Mammary epithelial cell (primary cell): ENCODE measurements at regions not wholly inside any gene's neighbourhood (a gene's known extent, or its start where the extent isn't known, plus 50 kb on each side); places are given as distances from the start of the nearest gene placed in this dataset.

Source experiments
- EZH2 ChIP-seq: IDR thresholded peaks from 2 replicates; pipeline ENCODE4 v1.6.1; 2012; ENCODE audit warnings: low read length, inconsistent platforms, borderline replicate concordance
- TF ChIP-seq, protein P1 (sequence below), 2 donors: IDR thresholded peaks in 1 of 2; conservative IDR thresholded peaks in 1 of 2; 2 replicates each; pipeline ENCODE4 v1.5.1; 2011 to 2012; ENCODE audit warnings: inconsistent platforms in 2 of 2, low read length in 2 of 2, mild to moderate bottlenecking in 2 of 2, control low read depth in 1 of 2, low read depth in 1 of 2; ENCODE audit not compliant: insufficient read depth in 1 of 2; ENCODE audit errors: extremely low read depth in 1 of 2

- TF ChIP-seq, protein P1, sequence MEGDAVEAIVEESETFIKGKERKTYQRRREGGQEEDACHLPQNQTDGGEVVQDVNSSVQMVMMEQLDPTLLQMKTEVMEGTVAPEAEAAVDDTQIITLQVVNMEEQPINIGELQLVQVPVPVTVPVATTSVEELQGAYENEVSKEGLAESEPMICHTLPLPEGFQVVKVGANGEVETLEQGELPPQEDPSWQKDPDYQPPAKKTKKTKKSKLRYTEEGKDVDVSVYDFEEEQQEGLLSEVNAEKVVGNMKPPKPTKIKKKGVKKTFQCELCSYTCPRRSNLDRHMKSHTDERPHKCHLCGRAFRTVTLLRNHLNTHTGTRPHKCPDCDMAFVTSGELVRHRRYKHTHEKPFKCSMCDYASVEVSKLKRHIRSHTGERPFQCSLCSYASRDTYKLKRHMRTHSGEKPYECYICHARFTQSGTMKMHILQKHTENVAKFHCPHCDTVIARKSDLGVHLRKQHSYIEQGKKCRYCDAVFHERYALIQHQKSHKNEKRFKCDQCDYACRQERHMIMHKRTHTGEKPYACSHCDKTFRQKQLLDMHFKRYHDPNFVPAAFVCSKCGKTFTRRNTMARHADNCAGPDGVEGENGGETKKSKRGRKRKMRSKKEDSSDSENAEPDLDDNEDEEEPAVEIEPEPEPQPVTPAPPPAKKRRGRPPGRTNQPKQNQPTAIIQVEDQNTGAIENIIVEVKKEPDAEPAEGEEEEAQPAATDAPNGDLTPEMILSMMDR (conservative IDR thresholded peaks at IDR 0.05 in 1 of 2, IDR thresholded peaks at IDR 0.05 in 1 of 2; ENCODE audit: extremely low read depth in 1 of 2, insufficient read depth in 1 of 2, low read depth in 1 of 2, low read length in 2 of 2) = no peak
- no peak for TF ChIP-seq EZH2
Measured at GRCh38 chr4:20638825-20639224, 61.4 kb upstream of the PACRGL start.
